ENCODE measurements at regions not wholly inside any gene's neighbourhood (a gene's known extent, or its start where the extent isn't known, plus 50 kb on each side); places are given as distances from the start of the nearest gene placed in this dataset.

DNA sequence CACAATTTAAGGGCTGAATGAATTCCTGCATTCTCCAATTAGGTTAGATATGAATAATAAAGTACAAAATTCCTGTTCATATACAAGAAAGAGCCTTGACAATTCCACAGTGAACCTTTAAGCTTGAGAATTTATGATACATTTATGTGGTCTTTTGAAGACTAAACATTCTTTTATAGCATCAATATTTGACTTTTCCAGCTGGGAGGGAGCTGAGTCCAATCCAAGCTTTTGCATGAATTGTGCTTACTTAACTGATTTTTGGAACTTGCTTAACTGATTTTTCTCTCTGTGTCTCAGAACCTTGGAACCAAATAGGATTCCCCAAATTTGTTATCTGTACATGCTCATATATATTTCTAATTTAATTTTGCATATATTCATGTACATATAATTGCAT, 388.0 kb downstream of the TRIB2 start:
- H3K4me3 Mint-ChIP-seq = no peak overlapping the region
- H3K36me3 Mint-ChIP-seq (ENCODE audit: insufficient read depth in 2 of 2) = no peaks in the 10 kb centered on the region
- H3K27ac Mint-ChIP-seq = no peak overlapping the region
- no peak for ATAC-seq (replicated peaks in 1 of 2)
- H3K4me1 Mint-ChIP-seq (ENCODE audit: low read depth) = no peaks in the 10 kb centered on the region
- peaks cover 12% of the 10 kb centered on the region for H3K27me3 Mint-ChIP-seq (ENCODE audit: low read depth)
- peaks cover 2 to 4% of the 10 kb centered on the region in 2 donors for H3K9me3 Mint-ChIP-seq
- DNase-seq = no peak

DNA sequence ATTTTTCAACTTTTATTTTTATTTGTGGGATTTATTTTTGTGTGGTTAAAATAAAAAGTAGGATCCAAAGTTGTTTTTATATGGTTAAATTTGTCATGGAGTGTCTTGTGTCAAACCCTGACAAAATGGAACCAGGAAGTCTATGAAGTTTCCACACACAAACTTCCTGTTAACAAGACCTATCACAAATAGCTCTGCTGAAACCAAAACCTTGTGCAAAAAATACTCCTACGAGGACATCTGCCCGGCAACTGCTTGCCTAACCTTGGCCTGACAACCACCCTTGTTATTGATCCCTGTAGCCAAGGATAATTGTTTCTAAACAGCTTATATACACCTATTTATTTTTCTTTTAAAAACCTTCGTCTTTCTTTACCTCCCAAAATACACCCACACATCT, 389.6 kb downstream of the TRIB2 start:
- Mint-ChIP-seq H3K27ac (no peak overlapping the region), H3K9me3 (peaks cover 0 to 1% of the 10 kb centered on the region in 2 donors), H3K4me3 (no peak overlapping the region), H3K27me3 (ENCODE audit: low read depth) (peaks cover 6% of the 10 kb centered on the region), H3K36me3 (ENCODE audit: insufficient read depth in 2 of 2) (no peaks in the 10 kb centered on the region), H3K4me1 (ENCODE audit: low read depth) (no peaks in the 10 kb centered on the region)
- DNase-seq (no peak), ATAC-seq (replicated peaks in 1 of 2) (no peak)

DNA sequence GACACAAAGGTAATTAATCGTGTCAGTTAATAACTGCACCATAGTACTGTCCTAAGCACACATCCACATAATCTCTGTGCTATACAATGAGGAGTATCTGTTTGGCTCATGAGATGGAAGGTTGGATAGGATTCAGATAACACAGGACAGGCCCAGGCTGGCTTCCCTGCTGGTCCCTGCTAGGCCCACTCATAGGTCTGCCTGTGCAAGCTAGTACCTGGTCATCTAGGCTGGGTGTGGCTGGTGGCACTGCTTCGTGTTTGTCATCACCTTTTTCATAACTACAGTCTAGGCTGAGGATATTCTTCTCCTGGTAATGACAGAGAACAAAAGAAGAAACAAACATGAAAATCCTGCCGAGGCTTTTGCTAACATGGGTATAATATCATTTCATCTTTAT, 392.8 kb downstream of the TRIB2 start:
- no peak overlapping the region for H3K4me3 Mint-ChIP-seq
- no peaks in the 10 kb centered on the region for H3K9me3 Mint-ChIP-seq
- no peaks in the 10 kb centered on the region for H3K4me1 Mint-ChIP-seq (ENCODE audit: low read depth)
- ATAC-seq (replicated peaks in 1 of 2) = no peak
- no peak overlapping the region for H3K27ac Mint-ChIP-seq
- peaks cover 10% of the 10 kb centered on the region for H3K27me3 Mint-ChIP-seq (ENCODE audit: low read depth)
- H3K36me3 Mint-ChIP-seq (ENCODE audit: insufficient read depth in 2 of 2) = no peaks in the 10 kb centered on the region
- no peak for DNase-seq

DNA sequence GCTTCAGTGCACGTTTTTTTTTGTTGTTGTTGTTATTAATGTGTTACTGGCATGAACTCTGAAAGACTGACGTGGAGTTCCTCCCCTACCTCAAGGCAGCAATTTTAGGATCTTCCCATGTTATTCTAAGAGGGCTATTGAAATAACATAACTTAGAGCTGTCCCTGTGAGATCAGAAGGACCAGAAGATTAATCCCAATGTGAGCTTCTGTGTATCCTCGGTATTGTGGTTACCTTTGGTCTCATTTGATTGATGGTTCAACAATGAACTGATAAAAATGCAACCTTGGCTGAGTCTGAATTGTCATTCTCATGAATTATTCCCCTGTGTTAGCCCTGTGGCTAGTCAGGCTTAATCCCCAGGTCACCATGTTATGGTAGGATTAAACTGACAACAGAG, 394.1 kb downstream of the TRIB2 start:
- H3K27ac Mint-ChIP-seq = no peak overlapping the region
- DNase-seq (no peak), ATAC-seq (replicated peaks in 1 of 2) (no peak)
- no peak overlapping the region for H3K4me3 Mint-ChIP-seq
- H3K9me3 Mint-ChIP-seq = no peaks in the 10 kb centered on the region
- no peaks in the 10 kb centered on the region for H3K36me3 Mint-ChIP-seq (ENCODE audit: insufficient read depth in 2 of 2)
- peaks cover 10% of the 10 kb centered on the region for H3K27me3 Mint-ChIP-seq (ENCODE audit: low read depth)
- H3K4me1 Mint-ChIP-seq (ENCODE audit: low read depth) = no peaks in the 10 kb centered on the region

DNA sequence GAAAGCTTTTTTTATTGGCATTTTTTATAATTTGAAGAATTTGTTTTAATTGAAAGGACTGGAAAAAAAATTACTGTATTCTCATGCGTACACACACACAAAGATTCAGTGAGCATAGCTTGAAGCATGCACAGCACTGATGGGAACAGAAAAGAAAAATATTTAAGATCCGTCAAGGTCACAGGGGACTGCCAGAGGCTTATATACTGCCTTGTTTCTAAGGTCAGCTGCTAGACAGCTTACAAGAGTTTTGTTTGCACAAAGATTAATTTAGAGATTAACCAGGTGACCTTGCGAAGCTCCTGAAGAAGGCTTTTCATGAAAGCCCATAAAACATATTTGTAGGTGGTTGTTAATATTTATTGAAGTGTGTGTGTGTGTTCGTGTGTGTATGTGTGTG, 396.3 kb downstream of the TRIB2 start:
- Mint-ChIP-seq H3K27ac (no peak overlapping the region), H3K4me3 (no peak overlapping the region), H3K4me1 (ENCODE audit: low read depth) (no peaks in the 10 kb centered on the region), H3K36me3 (ENCODE audit: insufficient read depth in 2 of 2) (no peaks in the 10 kb centered on the region), H3K9me3 (no peaks in the 10 kb centered on the region), H3K27me3 (ENCODE audit: low read depth) (peaks cover 10% of the 10 kb centered on the region)
- DNase-seq (no peak), ATAC-seq (replicated peaks in 1 of 2) (no peak)

DNA sequence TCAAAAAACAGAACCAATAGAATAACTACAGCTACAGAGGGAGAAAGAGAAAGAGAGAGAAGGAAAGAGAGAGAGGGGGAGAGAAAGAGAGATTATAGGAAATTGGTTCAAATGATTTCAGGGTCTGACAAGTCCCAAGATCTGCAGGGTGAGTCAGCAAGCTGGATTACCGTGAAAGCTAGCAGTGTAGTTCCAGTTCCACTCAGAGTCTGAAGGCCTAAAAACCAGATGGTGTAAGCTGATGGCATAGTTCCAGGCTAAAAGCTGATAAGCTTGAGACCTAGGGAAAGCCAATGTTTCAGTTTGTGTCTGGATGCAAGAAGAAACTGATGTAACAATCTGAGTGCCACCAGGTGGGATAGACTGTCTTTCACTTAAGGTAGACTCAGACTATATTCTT, 397.7 kb downstream of the TRIB2 start:
- Mint-ChIP-seq H3K9me3 (no peaks in the 10 kb centered on the region), H3K4me3 (no peak overlapping the region), H3K36me3 (ENCODE audit: insufficient read depth in 2 of 2) (no peaks in the 10 kb centered on the region), H3K27ac (no peak overlapping the region), H3K4me1 (ENCODE audit: low read depth) (no peaks in the 10 kb centered on the region), H3K27me3 (ENCODE audit: low read depth) (peaks cover 10% of the 10 kb centered on the region)
- no peak for DNase-seq
- no peak for ATAC-seq (replicated peaks in 1 of 2)

DNA sequence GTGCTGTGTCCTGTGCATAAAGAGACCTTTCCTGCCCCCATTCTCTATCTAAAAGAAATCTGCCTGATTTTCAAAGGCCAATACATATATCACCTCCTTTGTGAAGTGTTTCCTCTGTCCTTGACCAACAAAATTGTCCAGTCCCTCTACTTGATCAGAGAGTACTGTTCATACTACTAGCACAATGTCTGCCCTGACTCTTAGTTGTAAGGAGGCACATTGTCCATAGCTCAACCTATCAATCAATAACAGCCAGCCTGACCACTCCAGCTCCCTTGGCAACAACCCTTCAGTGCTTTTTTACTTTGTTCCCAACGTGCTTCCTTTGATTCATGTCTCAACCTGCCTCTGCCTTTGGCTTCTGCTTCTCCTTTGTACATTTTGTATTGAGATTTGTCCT, 398.9 kb downstream of the TRIB2 start:
- no peaks in the 10 kb centered on the region for H3K9me3 Mint-ChIP-seq
- H3K27ac Mint-ChIP-seq = no peak overlapping the region
- H3K36me3 Mint-ChIP-seq (ENCODE audit: insufficient read depth in 2 of 2) = no peaks in the 10 kb centered on the region
- no peak overlapping the region for H3K4me3 Mint-ChIP-seq
- peaks cover 10% of the 10 kb centered on the region for H3K27me3 Mint-ChIP-seq (ENCODE audit: low read depth)
- DNase-seq (no peak), ATAC-seq (replicated peaks in 1 of 2) (no peak)
- no peaks in the 10 kb centered on the region for H3K4me1 Mint-ChIP-seq (ENCODE audit: low read depth)

DNA sequence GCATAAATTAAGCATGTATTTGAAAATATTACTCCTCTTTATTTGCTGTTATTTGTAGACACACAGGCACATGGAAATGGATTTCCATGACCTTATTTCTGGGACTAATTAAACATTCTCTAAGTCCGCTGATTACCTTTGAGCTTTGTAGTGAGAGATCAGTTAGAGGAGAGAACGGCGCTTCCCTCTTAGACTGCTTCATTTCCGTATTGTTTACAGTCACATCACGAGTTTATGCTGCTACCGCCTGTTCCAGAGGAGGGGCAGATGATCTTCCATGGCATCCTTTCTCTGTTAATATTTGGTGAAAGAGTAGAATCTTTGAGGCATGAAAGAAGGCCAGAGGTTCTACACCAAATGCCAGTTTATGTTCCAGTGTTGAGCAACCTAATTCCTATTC, 404.4 kb downstream of the TRIB2 start:
- no peaks in the 10 kb centered on the region for H3K4me1 Mint-ChIP-seq (ENCODE audit: low read depth)
- no peaks in the 10 kb centered on the region for H3K36me3 Mint-ChIP-seq (ENCODE audit: insufficient read depth in 2 of 2)
- H3K4me3 Mint-ChIP-seq = no peak overlapping the region
- peaks cover 7% of the 10 kb centered on the region for H3K27me3 Mint-ChIP-seq (ENCODE audit: low read depth)
- DNase-seq = no peak
- no peak for ATAC-seq (replicated peaks in 1 of 2)
- H3K9me3 Mint-ChIP-seq = no peaks in the 10 kb centered on the region
- H3K27ac Mint-ChIP-seq = no peak overlapping the region

DNA sequence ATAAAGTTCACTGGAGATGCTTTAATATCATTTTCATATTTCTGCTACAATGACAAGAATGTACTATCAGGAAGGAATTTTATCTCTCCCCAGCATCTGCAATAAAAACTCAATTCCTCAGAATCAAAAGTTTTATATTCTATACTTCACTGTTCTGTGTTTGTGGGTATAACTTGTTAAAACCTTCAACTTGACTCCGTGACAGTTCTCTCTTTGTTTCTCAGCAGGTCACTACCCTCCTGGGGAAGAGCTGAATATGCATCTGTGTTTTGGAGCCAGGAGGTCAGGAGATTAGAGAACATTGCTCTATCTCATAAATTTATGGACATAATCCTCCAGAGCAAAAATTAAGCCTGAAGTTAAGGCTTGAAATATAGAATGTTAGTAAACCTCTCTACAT, 411.4 kb downstream of the TRIB2 start:
- Mint-ChIP-seq H3K27ac (no peak overlapping the region), H3K27me3 (ENCODE audit: low read depth) (peaks cover 19% of the 10 kb centered on the region), H3K4me3 (no peak overlapping the region), H3K36me3 (ENCODE audit: insufficient read depth in 2 of 2) (no peaks in the 10 kb centered on the region), H3K9me3 (no peaks in the 10 kb centered on the region), H3K4me1 (ENCODE audit: low read depth) (no peaks in the 10 kb centered on the region)
- DNase-seq = no peak
- ATAC-seq (replicated peaks in 1 of 2) = no peak

DNA sequence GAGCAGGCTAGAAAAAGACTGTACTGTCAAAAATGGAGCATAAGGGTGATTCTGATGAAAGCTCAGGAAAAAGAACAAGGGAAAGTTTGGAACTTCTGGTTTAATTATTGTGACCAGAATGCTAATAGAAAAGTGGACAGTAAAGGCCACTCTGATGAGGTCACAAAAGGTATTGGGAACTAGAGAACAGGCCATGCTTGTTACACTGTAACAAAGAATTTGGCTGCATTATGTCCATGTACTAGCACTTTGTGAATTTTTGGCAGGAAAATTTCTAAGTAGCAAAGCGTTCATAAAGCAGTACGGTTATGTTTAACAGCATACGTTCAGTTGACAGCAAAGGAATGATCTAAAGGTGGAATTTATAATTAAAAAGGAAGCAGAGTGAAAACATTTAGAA, 418.6 kb downstream of the TRIB2 start:
- Mint-ChIP-seq H3K4me3 (no peak overlapping the region), H3K36me3 (ENCODE audit: insufficient read depth in 2 of 2) (no peaks in the 10 kb centered on the region)

DNA sequence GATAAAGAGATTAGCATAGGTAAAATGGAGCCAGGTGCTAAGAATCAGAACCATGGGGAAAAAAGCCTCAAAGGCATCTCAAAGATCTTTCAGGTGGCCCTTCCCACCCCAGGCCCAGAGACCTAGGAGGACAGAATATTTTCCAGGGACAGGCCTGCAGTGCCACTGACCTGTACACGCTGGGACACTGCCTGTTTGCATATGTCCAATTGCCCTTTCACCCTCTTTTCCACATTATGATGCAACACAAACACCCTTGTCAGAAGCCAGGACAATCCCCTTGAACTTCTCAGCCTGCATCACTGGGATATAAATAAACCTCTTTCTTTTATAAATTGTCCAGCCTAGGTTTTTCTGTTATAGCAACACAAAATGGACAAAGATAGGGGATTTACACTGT, 419.1 kb downstream of the TRIB2 start:
- DNase-seq (no peak), ATAC-seq (replicated peaks in 1 of 2) (no peak)
- Mint-ChIP-seq H3K4me1 (ENCODE audit: low read depth) (no peaks in the 10 kb centered on the region), H3K4me3 (no peak overlapping the region), H3K9me3 (no peaks in the 10 kb centered on the region), H3K36me3 (ENCODE audit: insufficient read depth in 2 of 2) (no peaks in the 10 kb centered on the region), H3K27ac (no peak overlapping the region), H3K27me3 (ENCODE audit: low read depth) (no peaks in the 10 kb centered on the region)

More for the DNA sequence above, 418.6 kb downstream of the TRIB2 start:
- DNase-seq (no peak), ATAC-seq (replicated peaks in 1 of 2) (no peak)
- Mint-ChIP-seq H3K4me1 (ENCODE audit: low read depth) (no peaks in the 10 kb centered on the region), H3K9me3 (no peaks in the 10 kb centered on the region), H3K27ac (no peak overlapping the region), H3K27me3 (ENCODE audit: low read depth) (no peaks in the 10 kb centered on the region)

DNA sequence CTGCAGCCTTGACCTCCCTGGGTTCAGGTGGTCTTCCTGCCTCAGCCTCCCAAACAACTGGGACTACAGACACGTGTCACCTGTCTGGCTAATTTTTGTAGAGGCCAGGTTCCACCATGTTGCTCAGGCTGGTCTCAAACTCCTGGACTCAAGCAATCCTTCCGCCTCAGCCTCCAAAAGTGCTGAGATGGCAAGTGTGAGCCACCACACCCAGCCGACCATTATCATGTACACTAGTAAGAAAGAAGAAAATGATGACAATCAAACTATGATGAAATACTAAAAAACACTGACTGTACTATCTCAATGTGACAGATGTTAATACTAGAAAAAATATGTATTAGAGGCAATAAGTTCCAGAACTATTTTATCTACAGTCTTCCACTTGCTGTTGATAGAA, 420.9 kb downstream of the TRIB2 start:
- Mint-ChIP-seq H3K9me3 (peaks cover 2% of the 10 kb centered on the region in 2 donors), H3K27me3 (ENCODE audit: low read depth) (no peaks in the 10 kb centered on the region), H3K36me3 (ENCODE audit: insufficient read depth in 2 of 2) (no peaks in the 10 kb centered on the region), H3K4me3 (no peak overlapping the region), H3K4me1 (ENCODE audit: low read depth) (no peaks in the 10 kb centered on the region), H3K27ac (no peak overlapping the region)
- DNase-seq (no peak), ATAC-seq (replicated peaks in 1 of 2) (no peak)

DNA sequence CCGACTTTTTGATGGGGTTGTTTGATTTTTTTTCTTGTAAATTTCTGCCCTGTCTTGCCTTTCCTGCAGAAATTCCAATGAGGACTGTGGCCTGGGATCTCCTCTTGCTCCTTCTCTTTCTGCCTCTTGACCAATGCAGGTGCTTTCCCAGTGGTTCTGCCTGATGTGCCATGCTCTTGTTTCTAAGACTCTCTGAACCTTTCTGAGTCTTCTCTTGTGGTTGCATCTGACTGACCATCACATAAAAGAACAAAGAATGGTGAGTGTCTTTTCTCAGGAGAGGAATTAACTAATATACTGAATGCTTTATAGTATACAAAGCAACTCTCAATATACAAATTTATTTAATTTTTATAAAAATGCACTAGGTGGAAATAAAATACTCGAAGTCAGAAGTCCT, 424.6 kb downstream of the TRIB2 start:
- peaks cover 2% of the 10 kb centered on the region in 2 donors for H3K9me3 Mint-ChIP-seq
- no peak for DNase-seq
- H3K4me3 Mint-ChIP-seq = no peak overlapping the region

DNA sequence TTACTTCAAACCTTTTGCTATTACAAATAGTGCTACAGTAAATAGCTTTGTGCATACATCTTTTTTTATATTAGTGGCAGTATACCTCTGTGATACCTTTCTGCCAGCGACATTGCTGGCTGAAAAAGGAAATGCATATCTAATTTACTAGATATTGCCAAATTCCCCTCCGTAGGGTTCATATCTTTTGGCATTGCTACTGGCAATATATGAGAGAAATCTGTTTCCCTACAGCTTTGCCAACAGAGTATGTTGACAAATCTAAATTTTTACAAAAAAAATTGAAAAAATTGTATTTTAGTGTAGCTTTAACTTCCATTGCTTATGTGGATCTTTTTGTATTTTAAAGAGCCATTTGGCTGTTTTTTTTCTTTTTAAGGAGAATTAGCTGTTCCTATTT, 426.7 kb downstream of the TRIB2 start:
- Mint-ChIP-seq H3K9me3 (peaks cover 2% of the 10 kb centered on the region in 2 donors), H3K27ac (no peak overlapping the region), H3K36me3 (ENCODE audit: insufficient read depth in 2 of 2) (no peaks in the 10 kb centered on the region), H3K4me1 (ENCODE audit: low read depth) (no peaks in the 10 kb centered on the region), H3K27me3 (ENCODE audit: low read depth) (no peaks in the 10 kb centered on the region), H3K4me3 (no peak overlapping the region)
- ATAC-seq (replicated peaks in 1 of 2) = no peak
- no peak for DNase-seq

More for the DNA sequence above, 424.6 kb downstream of the TRIB2 start:
- Mint-ChIP-seq H3K4me1 (ENCODE audit: low read depth) (no peaks in the 10 kb centered on the region), H3K27me3 (ENCODE audit: low read depth) (no peaks in the 10 kb centered on the region), H3K36me3 (ENCODE audit: insufficient read depth in 2 of 2) (no peaks in the 10 kb centered on the region), H3K27ac (no peak overlapping the region)
- ATAC-seq (replicated peaks in 1 of 2) = no peak

DNA sequence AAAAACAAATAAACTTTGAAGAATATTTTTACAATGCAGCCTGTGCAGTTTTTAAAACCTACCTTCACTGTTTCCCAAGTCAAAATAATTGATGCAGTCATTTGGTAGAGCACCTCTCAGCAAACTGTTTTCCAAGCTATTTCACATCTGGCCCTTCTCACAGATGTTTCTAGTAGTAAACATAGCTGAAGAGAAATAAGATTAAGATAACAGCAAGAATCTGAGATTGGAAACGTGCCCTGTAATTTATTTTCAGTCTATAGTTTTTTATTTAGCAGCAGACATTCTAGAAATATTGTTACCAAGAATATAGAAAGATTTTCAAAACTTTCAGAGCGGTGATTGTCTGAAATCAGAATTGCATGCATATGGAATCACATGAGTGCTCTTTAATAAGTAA, 440.2 kb downstream of the TRIB2 start:
- ATAC-seq (replicated peaks in 1 of 2) (no peak), DNase-seq (no peak)
- H3K4me1 Mint-ChIP-seq (ENCODE audit: low read depth) = no peaks in the 10 kb centered on the region
- no peak overlapping the region for H3K4me3 Mint-ChIP-seq
- H3K27ac Mint-ChIP-seq = no peak overlapping the region
- no peaks in the 10 kb centered on the region for H3K27me3 Mint-ChIP-seq (ENCODE audit: low read depth)
- H3K9me3 Mint-ChIP-seq = no peaks in the 10 kb centered on the region
- H3K36me3 Mint-ChIP-seq (ENCODE audit: insufficient read depth in 2 of 2) = no peaks in the 10 kb centered on the region
